ENCODE measurements at regions not wholly inside any gene's neighbourhood (a gene's known extent, or its start where the extent isn't known, plus 50 kb on each side); places are given as distances from the start of the nearest gene placed in this dataset.

GRCh38 chr5:74290634-74291241, 349.8 kb downstream of the ENC1 start:
- Histone ChIP-seq H3K4me2 (no peak overlapping the region), H3K27me3 (no peaks in the 10 kb centered on the region), H3K9me3 (no peaks in the 10 kb centered on the region), H3K4me3 (no peak overlapping the region), H3K9ac (no peak overlapping the region), H4K20me1 (no peaks in the 10 kb centered on the region), H3K36me3 (no peaks in the 10 kb centered on the region), H3K27ac (no peak overlapping the region), H3K4me1 (peaks cover 5% of the 10 kb centered on the region; the same call in 1 of the 2 replicates)
- TF ChIP-seq Cebpa-rat (IDR thresholded peaks at IDR 0.05) = no peak

GRCh38 chr5:74289691-74290090, 350.8 kb downstream of the ENC1 start:
- no peak overlapping the region for H3K4me2 ChIP-seq
- H3K9me3 ChIP-seq = no peaks in the 10 kb centered on the region
- H3K27ac ChIP-seq = no peak overlapping the region
- no peak overlapping the region for H3K9ac ChIP-seq
- no peaks in the 10 kb centered on the region for H4K20me1 ChIP-seq
- peaks cover 5% of the 10 kb centered on the region; the same call in 1 of the 2 replicates for H3K4me1 ChIP-seq
- H3K27me3 ChIP-seq = no peaks in the 10 kb centered on the region
- no peaks in the 10 kb centered on the region for H3K36me3 ChIP-seq
- H3K4me3 ChIP-seq = no peak overlapping the region
- TF ChIP-seq Cebpa-rat (IDR thresholded peaks at IDR 0.05) = no peak

DNA sequence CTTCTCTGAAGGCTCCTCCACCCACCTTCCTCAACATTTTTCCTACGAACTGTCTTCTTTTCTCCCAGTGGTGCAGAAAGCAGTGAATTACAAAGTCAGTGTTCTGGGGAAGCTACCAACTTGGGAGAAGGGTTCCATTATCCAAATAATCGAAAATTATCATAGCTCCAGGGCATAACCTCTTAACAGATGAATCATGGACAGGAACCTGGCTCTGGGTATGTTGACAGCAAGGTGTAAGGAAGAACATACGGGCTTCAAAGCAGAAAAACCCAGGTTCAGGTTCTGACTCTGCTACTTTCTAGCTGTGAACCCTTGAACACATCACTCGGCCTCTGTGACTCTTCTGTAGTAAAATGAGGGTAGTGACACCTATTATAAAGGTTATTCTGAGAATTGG, 351.3 kb downstream of the ENC1 start:
- H4K20me1 ChIP-seq = no peaks in the 10 kb centered on the region

DNA sequence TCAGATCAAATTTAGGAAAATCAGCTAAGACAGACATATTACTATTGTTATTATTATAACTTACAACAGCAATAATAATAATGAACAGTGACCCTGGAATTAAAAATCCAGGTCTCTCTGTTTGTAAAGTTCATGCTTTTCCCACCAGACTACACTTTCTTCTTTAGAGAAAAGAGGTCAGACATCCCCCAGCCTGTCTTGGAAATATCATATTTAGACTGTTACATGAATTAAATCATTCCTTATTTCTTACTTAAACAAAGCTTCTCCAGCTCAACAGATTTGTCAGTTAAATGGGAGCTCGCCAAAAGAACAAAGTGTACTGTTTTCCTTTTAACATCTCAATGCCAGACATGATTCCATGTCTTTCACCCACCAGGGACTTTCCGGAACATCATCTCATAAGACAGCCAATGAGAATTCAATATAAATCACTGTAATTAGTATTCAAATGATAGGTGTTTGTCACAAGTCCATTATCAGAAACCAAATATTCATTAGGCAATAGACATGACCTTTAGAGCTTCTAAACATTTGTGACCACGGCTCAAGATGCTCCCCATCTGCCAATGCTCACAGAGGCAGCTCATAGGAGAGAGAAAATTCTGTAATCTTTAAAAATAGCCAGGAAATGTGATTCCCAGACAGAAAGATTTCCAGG, 351.9 kb downstream of the ENC1 start:
- H3K36me3 ChIP-seq = no peaks in the 10 kb centered on the region
- H3K4me2 ChIP-seq = no peak overlapping the region
- H3K9ac ChIP-seq = no peak overlapping the region
- H3K4me3 ChIP-seq = no peak overlapping the region
- no peaks in the 10 kb centered on the region for H3K9me3 ChIP-seq
- no peaks in the 10 kb centered on the region for H3K4me1 ChIP-seq
- TF ChIP-seq Cebpa-rat (IDR thresholded peaks at IDR 0.05) = no peak
- H3K27ac ChIP-seq = no peak overlapping the region
- no peaks in the 10 kb centered on the region for H3K27me3 ChIP-seq
- no peaks in the 10 kb centered on the region for H4K20me1 ChIP-seq

More for the DNA sequence above, 351.3 kb downstream of the ENC1 start:
- H3K4me2 ChIP-seq = no peak overlapping the region
- no peak overlapping the region for H3K9ac ChIP-seq
- H3K36me3 ChIP-seq = no peaks in the 10 kb centered on the region
- no peak for TF ChIP-seq Cebpa-rat (IDR thresholded peaks at IDR 0.05)
- H3K27me3 ChIP-seq = no peaks in the 10 kb centered on the region
- H3K4me1 ChIP-seq = peaks cover 3% of the 10 kb centered on the region; the same call in 1 of the 2 replicates
- H3K27ac ChIP-seq = no peak overlapping the region
- H3K9me3 ChIP-seq = no peaks in the 10 kb centered on the region
- no peak overlapping the region for H3K4me3 ChIP-seq

- Histone ChIP-seq H3K27ac (no peak overlapping the region), H3K27me3 (no peaks in the 10 kb centered on the region), H3K4me2 (no peak overlapping the region), H3K36me3 (no peaks in the 10 kb centered on the region), H3K4me3 (no peak overlapping the region), H3K9me3 (no peaks in the 10 kb centered on the region), H3K4me1 (no peaks in the 10 kb centered on the region), H3K9ac (no peak overlapping the region), H4K20me1 (no peaks in the 10 kb centered on the region)
- TF ChIP-seq Cebpa-rat (IDR thresholded peaks at IDR 0.05) = no peak
These were observed 352.5 kb downstream of the ENC1 start for GRCh38 chr5:74288038-74288437.

DNA sequence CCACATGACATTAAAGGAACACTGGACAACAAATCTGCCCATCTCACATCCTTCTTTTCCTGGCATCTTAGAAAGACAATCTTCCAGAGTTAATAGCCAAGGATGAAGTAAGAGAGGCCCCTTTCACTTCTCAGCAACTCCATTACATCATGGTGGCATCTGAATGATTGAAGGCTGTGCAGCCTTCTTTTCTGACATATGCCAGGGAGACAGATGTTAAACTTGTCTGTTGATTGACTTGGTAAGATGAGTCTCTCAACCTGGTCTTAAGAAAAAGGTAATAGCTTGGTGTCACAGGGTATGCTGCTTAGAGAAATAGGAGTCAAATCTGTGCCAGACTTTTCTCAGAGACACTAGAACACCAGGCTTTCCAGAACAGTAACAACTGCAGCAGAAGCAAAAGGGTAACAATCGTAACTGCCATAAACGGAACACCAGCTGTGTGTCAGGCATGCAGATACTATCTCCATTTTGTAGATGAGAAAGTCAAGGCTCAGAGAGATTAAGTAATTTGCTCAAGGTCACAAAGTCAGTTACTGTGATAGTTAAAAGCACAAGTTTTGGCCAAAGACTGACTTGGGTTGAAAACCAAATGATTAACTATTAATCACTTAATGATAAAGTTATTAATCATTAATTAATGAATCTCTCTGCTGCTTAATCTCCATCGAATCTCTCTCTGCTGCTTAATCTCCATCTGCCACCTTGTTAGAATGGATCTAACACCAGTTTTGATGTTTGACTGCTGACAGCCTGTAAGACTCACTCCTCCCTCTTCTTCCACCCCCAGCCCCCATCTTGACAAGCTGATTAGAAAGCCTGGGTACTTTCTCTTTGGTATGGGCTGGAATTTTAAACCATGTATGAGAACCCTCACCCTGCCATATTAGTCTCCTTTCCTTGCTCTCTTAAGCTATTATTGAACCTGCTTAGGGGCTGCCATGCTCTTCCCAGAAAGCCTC, 353.5 kb downstream of the ENC1 start:
- no peak for TF ChIP-seq Cebpa-rat (IDR thresholded peaks at IDR 0.05)
- H3K4me3 ChIP-seq = no peak overlapping the region
- no peaks in the 10 kb centered on the region for H3K9me3 ChIP-seq
- H3K9ac ChIP-seq = no peak overlapping the region
- no peaks in the 10 kb centered on the region for H3K36me3 ChIP-seq
- H3K27me3 ChIP-seq = no peaks in the 10 kb centered on the region
- H3K4me2 ChIP-seq = no peak overlapping the region
- no peaks in the 10 kb centered on the region for H4K20me1 ChIP-seq
- no peaks in the 10 kb centered on the region for H3K4me1 ChIP-seq
- H3K27ac ChIP-seq = no peak overlapping the region

DNA sequence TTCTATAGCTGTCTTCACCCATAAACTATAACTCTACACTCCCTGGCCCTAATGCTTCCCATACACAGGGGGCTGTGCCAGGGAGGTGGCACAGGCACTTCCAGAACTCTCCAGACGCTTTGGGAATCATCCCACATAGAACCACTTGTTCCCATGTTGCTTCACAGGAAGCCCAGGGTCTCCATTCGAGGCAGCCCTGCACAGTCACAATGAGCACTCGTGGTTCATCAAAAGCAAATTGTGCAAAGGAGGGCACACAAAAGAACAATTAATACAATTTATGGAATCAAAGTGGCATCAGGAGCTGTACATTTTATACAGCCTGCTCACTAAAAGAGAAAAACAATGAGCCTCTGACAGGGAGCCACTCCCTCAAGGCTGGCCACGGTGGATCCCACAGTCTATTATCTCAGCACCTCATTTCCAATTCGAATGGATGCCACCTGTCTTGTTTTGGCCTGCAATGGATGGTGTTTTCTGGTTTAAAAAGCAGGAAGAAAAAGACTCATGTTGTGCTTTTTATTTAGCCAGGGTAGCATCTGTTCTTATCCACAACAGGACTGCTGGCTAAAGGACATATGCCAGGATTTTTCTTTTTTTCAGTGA, 354.8 kb downstream of the ENC1 start:
- TF ChIP-seq Cebpa-rat (IDR thresholded peaks at IDR 0.05) = no peak
- no peaks in the 10 kb centered on the region for H3K9me3 ChIP-seq
- H3K36me3 ChIP-seq = no peaks in the 10 kb centered on the region
- no peak overlapping the region for H3K4me2 ChIP-seq
- no peaks in the 10 kb centered on the region for H4K20me1 ChIP-seq
- H3K4me1 ChIP-seq = no peaks in the 10 kb centered on the region
- H3K9ac ChIP-seq = no peak overlapping the region
- no peak overlapping the region for H3K27ac ChIP-seq
- H3K4me3 ChIP-seq = no peak overlapping the region
- no peaks in the 10 kb centered on the region for H3K27me3 ChIP-seq

DNA sequence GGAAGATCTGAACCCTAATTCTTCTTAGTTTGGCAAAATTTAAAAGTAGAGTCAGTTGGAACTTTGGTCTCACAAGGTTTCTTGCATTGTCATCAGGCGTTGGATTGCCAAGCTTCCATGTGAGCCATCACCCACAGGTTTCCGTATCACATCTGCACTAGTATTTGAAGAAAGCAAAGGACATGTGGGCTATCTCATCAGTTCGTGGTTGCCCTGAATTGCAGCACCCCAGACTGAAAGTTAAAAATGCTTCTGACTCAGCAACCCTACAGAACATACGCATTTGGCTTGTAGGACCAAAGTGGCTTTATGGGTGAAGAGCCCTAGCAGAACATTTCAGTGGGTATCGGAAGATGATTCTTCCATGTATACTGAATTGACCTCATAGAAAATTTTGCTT, 358.0 kb downstream of the ENC1 start:
- no peak overlapping the region for H3K9ac ChIP-seq
- H3K27me3 ChIP-seq = no peaks in the 10 kb centered on the region
- H3K9me3 ChIP-seq = no peaks in the 10 kb centered on the region
- no peak for TF ChIP-seq Cebpa-rat (IDR thresholded peaks at IDR 0.05)
- H3K4me3 ChIP-seq = no peak overlapping the region
- H3K36me3 ChIP-seq = no peaks in the 10 kb centered on the region
- H3K4me1 ChIP-seq = no peaks in the 10 kb centered on the region
- H4K20me1 ChIP-seq = no peaks in the 10 kb centered on the region
- H3K4me2 ChIP-seq = no peak overlapping the region
- no peak overlapping the region for H3K27ac ChIP-seq

- Histone ChIP-seq H3K27me3 (no peaks in the 10 kb centered on the region), H3K4me3 (no peak overlapping the region), H3K4me2 (no peak overlapping the region), H4K20me1 (no peaks in the 10 kb centered on the region), H3K27ac (no peak overlapping the region), H3K36me3 (no peaks in the 10 kb centered on the region), H3K4me1 (no peaks in the 10 kb centered on the region), H3K9me3 (no peaks in the 10 kb centered on the region), H3K9ac (no peak overlapping the region)
- no peak for TF ChIP-seq Cebpa-rat (IDR thresholded peaks at IDR 0.05)
These were observed 359.4 kb downstream of the ENC1 start for GRCh38 chr5:74281166-74281565.
